IPS DF 19.7 (cell line): ENCODE measurements at regions not wholly inside any gene's neighbourhood (a gene's known extent, or its start where the extent isn't known, plus 50 kb on each side); places are given as distances from the start of the nearest gene placed in this dataset.

ENCODE experiments used
- DNase-seq: peaks from one replicate; pipeline ENCODE4 v3.0.0-alpha.2; 2013; ENCODE audit warnings: low read depth, low spot score

DNA sequence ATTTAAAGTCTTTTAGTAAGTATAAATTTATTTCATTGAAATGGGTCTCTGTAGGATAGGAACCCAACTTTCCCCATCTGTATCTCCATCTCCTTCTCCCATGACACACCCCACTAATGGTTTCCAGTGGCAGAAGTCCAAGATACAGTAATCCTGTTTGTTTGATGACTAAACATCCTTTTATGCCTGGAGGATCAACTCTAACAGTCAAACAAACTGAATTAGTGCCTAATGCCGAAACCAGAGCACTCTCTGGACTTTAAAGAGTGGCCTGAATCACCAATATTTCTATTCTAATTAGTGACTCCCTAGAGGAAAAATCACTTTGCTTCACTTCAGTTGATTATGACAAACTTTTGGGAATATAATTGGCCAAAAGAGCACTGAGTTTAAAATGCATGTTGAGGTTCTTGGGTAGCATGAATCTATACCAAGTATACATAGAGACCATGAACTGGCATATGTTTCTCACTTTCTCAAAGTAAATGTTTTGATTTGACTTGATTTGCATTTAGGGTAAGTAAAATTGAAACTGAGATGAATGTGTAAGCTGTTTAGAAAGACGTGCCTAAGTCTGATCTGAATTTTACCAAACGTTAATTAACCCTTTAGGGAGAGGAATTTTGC lies 776.4 kb upstream of the NRSN1 start:
- no peak for DNase-seq

DNA sequence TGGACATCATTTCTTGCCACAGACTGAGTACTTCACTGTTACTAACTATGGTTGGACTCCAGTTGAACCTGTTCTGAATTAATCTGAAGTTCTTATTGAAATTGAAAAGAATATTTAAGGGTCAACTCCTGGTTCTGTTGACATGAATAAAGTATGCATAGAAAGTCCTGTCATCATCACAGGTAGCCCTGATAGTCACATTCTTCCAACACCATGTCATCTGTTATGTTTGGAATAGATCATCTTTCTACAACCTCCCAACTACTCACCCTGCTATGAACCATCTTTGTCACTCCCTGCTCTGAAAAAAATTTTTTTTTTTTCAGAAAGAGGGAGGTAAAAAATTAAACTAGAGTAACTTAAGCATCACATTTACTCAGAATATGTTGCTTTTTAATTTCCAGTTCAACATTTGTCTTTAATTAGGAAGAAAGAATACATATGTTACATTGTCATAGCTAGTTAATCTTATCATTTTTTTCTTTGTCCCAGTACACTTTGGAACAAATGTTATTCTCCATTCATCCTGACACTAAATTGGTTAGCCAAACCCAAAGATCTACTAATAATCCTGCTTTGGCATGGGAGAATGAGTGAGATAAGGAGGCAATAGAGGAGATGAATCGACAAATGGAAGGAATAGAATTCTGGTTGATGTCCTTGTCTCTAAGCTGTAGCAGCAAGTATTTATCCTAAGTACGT lies 775.1 kb upstream of the NRSN1 start:
- DNase-seq: no peak

DNA sequence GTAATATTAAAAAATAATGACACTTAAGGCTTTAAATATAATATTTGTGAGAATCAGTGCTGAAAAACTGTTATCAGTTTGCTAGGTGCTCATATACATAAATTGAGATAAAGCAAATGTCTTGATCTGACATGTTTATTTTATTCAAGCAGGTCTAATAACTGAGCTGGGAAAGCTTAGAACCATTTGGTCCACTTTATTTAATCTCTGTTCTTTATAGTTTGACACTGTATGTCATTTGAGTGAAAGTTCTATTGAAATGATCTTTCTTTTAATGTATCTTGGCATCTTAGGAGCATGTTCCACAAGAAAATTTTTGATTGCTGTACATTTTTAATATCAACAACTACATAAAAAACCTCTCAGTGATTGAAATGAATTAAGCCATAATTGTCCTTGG lies 772.0 kb upstream of the NRSN1 start:
- DNase-seq: no peak

DNA sequence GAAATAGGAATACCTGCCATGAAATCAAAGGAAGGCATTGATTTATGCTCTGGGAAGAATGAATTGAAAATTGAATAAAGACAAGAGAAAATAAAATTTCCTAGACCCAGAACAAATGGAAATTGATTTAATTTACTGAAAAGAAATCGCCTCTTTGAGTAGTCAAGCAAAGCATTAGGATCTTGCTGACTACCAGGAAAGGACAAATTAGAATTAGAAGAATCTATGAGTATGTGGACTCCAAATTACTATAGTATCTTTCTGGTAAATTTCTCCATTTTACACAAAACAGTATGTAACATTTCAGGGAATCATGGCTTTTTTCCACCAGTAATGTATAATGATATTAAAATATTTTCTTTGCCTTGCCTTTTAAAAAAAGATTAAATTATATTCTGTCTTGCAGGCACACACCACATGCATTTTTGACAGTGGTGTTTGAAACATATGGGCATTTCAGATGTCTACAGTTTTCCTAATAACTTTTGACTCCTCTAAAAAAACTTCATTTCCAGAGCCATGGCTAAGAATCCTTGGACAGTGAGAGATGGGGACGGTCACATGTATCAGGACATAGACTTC lies 768.7 kb upstream of the NRSN1 start:
- no peak for DNase-seq

DNA sequence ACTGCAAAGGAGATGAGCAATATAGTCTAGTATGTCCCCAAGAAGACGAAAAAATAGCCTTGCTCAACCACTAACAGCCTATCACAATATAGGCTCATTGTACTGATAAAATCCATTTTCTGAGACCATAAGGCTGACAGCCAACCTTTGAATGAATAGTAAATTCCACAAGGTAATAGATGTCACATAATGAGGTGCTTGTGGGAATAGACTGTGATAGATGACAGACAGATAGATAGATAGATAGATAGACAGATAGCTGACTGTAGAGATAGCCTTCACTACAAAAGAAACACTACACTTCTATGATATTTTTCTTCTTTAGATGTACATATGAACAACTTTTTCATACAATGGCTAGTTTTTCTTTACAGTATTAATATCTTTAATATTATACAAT lies 760.3 kb upstream of the NRSN1 start:
- no peak for DNase-seq

DNA sequence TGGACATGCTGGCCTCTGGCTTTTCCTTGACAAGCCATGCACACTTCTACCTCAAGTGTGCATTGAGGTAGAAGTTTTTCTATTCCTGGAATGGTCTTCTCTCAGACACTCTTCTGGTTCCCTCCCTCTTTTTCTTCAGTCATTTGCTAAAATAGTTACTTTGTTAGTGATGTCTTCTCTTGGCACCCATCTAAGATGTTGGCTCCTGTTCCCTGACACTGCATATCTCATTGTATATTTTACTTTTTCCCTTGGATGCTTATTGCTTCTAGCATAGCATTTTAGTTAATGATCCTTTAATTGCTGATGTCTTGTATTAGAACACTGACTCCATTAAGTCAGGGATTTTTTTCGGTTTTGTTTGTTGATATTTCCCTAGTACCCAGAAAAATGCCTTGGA lies 758.7 kb upstream of the NRSN1 start:
- no peak for DNase-seq

DNA sequence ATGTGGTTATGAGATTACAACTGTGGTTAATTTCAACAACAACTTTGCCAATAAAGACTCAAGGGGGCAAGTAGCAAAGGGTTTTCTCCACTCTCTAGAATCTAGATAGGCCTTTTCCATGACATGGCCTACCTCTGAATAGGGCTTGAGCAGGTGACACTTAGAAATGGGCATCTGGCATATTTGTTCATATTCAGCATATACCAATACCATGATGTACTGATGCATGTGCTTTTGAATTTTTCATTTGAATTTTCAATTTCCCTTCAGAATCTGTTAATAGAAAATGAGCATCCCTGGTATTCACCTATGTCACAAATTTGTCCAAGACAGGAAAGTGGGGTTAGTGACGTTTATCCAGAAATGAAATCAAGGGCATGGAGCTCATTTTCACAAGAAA lies 757.5 kb upstream of the NRSN1 start:
- no peak for DNase-seq

DNA sequence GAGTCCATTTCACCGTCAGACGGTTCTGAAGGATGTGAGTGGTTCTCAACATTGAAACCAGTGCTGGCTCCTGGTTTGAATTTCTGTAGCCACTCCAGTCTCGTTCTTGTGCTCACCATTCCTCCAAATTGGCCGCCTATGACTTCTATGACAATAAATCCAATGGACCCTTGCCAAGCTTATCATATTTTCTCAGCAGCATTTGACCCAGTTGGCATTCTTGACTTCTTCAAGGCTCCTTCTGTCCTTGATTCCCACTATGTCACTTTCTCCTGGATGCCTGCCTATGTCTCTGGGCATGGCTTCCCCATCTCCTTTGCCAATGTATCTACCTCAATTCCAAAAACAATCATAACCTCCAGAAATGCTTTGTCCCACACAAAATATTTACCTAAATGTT lies 756.0 kb upstream of the NRSN1 start:
- no peak for DNase-seq

DNA sequence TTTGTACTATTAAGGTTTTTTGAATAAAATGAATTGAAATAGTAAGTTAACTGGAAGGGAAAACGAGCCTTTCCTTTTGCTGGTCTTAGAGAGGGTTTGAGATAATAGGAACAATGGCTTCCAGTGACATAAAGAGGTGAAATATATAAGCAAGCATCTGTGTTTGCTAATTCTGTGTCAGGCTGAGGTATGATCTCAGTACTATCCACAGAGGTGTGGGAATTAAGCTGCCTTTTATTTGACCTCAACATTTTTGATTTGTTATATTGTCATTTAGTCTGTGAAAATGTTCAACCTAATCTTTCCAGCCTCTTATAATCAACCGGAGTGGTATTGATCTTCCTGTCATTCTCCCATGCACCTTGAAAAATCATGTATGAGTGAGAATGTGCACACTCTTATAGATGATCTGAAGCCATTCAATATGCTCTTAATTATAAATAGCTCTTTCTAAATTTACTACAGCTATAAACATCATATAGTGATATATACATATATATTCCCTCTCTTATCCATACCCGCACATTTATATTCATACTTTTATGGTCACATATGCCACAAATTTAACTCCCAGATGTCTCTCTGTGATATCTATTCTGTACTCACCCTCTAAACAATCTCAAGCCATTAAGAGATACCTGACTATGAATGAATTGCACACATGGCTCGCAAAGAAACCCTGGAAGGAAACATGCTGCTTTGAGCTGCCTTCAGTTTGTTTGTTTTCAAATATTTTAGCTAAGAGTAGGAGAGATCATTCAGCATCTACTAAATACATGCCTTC lies 754.7 kb upstream of the NRSN1 start:
- DNase-seq: no peak

DNA sequence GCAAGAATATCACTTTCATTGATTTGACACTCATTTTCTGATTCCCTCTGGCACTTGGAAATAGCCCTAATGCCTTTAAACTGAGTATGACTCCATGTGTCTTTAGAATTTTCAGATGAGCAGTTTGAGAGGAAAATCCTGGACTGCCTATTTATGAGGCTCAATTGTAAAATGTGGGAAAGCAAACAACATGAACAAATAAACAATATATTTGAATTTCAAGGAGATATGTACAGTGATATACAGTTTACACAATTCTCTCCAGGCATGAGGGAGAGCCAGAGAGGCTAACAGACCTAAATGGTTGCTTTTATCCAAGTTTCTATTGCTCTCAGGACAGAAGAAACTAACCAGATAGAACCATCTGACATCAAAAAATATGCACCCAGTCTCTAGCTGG lies 748.2 kb upstream of the NRSN1 start:
- no peak for DNase-seq

DNA sequence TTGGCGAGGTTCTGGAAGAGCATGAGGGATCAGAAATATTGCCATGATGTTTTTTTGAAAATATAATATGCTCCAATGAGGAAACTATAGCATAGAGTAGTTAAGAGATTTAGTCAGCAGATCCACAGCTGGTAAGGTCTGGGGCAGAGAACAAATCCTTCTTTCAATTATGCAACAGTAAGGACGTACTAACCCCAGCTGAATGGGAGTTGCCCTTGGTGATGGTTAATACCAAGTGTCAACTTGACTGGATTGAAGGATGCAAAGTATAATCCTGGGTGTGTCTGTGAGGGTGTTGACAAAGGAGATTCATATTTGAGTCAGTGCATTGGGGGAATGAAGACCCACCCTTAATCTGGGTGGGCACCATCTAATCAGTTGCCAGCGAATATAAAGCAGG lies 745.5 kb upstream of the NRSN1 start:
- DNase-seq: no peak

DNA sequence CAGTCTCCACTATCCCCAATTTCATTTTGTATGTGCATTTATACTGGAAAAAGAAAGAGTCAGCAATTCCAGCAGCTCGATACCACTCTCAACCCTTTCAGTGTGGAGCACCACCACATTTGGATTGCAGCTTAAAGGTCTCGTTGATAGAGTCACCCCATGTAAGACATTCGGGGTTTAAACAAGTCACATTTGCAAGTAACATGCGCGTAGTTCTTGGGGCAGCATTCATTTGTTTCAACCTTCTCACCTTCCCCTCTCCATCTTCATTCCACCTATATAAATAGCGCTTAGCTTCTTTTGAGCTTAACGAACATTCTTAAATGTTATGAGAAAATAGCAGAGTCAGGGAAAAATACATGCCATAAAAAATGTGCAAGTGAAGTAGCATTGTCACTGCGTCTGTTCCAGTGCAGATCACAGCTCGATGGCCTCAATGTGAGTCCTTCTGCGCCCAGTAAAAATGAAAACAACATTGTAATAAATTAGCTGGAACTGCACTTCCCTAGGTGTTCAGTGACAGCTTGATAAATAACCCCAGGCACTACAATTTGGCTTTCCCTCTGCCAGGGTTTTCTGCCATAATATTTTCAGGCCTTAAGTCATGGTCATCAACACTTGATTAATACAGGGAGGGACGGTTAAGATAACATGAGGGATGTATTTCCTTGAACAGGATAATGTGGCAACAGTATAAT lies 737.8 kb upstream of the NRSN1 start:
- DNase-seq: no peak

DNA sequence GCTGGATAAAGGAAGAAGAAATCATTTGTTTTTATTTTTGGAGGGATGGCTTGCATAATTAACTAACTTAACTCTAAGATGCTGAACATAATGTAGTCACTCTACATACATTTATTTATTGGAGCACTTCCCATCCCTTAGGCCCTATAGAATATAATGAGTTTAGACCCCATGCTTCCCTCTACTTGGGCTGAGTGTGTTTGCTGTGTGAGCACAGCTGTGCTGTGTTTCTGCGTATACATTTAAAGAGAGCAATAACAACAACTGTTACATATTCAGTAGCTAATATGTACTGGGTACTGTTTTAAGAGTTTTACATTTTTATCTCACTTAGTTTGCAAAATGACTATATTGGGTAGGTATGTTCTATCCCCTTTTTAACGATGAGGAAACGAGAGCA lies 736.6 kb upstream of the NRSN1 start:
- DNase-seq: no peak

DNA sequence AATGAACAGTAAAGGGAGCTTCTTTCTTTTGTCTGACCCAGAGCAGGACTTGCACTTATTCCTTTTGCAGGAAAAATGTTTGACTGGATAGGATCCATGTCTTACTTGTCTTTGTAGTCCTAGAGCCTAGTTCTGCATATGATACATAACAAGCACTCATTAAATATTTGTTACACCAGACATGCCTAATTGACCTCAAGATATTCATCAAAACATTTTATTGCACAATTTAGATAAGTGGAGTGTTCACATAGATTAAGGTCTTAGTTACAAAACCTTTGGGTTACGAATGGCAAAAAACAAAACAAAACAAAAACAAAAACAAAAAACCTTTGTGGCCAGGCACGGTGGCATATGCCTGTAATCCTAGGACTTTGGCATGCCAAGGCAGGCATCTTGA lies 735.8 kb upstream of the NRSN1 start:
- DNase-seq: no peak

DNA sequence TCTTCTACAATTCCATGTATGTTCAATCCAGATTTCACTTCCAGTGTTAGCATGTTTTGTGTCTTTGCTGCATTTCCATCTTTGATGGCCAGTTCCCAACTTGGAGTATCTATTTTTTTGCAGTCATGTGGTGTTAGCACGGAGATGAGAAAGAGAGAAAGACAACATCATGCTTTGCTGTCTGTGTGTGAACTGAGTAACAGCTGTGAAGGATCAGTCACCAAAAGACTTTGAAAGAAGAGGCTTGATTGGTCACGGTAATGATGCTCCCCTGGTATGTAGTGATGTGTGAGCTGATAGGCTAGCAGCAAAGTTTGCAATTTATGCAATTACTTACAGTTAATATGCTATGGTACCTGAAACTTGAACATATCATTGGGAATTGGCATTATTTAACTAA lies 731.3 kb upstream of the NRSN1 start:
- no peak for DNase-seq

DNA sequence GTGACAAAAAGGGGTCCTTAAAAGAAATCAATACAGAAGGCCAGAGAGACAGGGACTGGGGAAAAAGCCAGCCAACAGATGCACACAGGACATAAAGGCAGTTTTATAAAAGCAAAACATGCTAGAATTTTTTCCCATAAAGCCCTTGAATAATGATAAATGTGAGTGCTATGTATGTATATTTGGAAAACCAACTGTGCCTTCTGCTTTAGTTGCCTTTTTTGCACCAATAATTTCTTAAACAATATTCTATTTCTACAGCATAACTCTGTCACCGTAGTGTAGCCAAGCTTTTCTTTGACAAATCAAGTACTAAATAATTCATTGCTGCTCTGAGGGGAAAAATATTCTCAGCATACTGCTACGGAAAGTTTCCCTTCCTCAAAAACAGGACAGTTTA lies 730.6 kb upstream of the NRSN1 start:
- no peak for DNase-seq

DNA sequence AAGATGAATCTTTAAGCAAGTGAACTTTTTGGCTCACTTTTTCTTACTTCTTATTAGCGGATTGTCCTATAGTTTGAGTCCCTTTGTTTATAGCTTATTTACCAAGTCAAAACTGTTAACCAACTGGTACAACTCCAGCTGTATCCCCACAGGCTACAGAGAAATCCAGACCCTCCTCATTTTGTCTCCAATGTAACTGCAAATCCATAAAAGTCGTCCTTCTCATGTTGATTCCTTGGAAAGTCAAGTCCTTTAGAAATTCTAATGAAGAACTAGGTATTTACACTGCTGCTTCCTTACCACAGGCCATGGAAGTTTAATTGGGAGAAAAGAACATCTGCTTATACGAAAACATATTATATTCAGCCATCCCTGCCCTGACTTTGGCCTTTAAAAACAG lies 729.1 kb upstream of the NRSN1 start:
- DNase-seq: no peak

DNA sequence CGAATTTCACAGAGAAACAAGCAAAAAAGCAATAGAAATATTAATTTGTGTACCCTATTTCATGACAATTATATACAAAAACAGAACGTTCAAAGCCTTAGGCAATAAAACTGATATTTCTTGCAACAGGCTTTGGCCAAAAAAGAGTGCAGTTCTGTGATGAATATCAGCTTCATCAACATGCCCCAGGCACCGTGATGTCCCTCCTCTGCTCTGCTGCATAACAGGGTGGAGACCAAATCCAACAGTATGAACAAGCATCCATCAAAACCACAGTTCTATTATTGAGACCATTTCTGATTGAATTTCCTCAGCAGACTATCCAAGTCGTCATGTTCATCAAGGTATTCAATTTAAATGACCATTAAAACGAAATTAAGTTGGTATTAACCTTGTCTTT lies 722.6 kb upstream of the NRSN1 start:
- DNase-seq: no peak

DNA sequence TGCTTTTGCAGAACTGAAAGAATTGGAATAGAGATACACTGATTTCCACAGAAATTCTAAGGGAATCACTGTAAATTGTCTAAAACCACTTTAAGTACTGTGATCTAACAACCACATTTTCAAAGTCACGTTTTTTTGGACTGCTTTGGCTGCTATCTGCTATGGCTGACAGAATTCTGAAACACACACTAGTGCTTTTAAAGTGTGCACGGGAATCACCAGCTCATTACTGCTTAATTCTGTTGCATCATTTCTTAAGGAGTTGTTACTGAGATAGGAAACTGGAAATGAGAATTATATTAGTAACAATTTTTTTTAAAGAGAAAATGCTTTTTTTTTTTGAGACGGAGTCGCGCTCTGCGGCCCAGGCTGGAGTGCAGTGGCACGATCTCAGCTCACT lies 716.5 kb upstream of the NRSN1 start:
- DNase-seq: no peak

DNA sequence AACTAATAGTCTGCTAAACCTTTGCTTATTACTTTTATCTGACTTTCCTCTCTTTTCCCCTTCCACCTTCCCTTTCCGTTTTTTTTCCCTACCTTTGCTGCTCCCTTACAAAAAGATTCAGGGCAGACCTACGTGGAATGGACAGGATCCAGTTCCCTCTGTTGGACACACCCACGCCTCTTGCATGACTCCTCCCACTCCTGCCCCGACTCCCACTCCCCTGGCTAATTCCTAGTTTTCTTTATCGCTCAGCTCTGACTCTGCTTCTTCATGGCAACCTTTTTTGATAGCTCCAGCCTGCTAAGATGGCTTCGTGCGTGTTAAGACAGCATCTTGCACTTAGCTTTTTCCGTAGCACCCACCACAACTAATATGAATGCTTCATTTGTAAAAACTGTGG lies 715.6 kb upstream of the NRSN1 start:
- no peak for DNase-seq

DNA sequence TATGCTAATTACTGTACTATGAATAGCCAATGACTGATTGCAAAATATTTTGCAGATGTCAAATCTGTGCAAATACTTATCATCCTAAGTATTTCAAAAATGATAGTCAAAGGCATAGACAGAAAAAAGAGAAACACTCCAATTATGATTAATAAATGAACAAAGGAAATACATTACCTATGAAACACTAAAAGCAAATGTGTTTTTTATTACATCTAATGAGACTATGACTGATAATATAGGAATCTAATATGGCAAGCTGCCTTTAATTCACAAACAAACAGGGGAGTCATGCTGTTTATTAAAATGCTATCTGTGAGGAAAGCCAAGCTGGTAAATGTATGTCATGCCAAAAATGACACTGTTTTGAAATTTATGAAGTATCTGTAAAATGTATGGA lies 713.2 kb upstream of the NRSN1 start:
- DNase-seq: no peak
